ENCODE measurements at regions not wholly inside any gene's neighbourhood (a gene's known extent, or its start where the extent isn't known, plus 50 kb on each side); places are given as distances from the start of the nearest gene placed in this dataset.

DNA sequence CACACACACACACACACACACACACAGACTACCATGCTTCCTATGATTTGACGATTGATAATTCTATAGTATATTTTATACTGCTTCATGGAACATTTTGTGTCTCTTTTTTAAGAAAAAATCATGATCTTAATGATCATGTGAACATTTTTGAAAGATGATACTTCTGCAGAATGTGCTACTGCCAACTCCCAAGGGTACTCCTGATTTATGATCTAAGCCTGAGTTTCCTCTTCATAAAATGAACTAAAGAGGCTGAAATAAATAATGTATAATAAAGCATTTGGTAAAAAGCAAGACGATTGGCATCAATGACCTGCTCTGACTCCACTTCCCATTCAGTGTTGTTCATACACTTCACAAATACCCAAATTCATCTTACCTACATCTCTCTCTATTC, 333.8 kb upstream of the RBMS3 start:
- TF ChIP-seq TCF12 (IDR thresholded peaks at IDR 0.05; ENCODE audit: low read depth): no peak
- TF ChIP-seq FOXM1 (IDR thresholded peaks at IDR 0.05; ENCODE audit: borderline replicate concordance, low read depth): no peak
- TF ChIP-seq TAF1 (IDR thresholded peaks at IDR 0.05; ENCODE audit: low read depth): no peak
- no peak for TF ChIP-seq NFIC (IDR thresholded peaks at IDR 0.05)
- TF ChIP-seq ZBTB7A (IDR thresholded peaks at IDR 0.05; ENCODE audit: low read depth): no peak
- no peak for TF ChIP-seq CEBPB (IDR thresholded peaks at IDR 0.05)
- TF ChIP-seq TEAD4 (IDR thresholded peaks at IDR 0.05): no peak
- TF ChIP-seq RAD21 (IDR thresholded peaks at IDR 0.05; ENCODE audit: low read depth): no peak
- no peak for TF ChIP-seq EGR1 (IDR thresholded peaks at IDR 0.05)
- TF ChIP-seq CREB1 (IDR thresholded peaks at IDR 0.05; ENCODE audit: low read depth): no peak
- no peak for TF ChIP-seq USF1 (IDR thresholded peaks at IDR 0.05)
- TF ChIP-seq, protein P1, sequence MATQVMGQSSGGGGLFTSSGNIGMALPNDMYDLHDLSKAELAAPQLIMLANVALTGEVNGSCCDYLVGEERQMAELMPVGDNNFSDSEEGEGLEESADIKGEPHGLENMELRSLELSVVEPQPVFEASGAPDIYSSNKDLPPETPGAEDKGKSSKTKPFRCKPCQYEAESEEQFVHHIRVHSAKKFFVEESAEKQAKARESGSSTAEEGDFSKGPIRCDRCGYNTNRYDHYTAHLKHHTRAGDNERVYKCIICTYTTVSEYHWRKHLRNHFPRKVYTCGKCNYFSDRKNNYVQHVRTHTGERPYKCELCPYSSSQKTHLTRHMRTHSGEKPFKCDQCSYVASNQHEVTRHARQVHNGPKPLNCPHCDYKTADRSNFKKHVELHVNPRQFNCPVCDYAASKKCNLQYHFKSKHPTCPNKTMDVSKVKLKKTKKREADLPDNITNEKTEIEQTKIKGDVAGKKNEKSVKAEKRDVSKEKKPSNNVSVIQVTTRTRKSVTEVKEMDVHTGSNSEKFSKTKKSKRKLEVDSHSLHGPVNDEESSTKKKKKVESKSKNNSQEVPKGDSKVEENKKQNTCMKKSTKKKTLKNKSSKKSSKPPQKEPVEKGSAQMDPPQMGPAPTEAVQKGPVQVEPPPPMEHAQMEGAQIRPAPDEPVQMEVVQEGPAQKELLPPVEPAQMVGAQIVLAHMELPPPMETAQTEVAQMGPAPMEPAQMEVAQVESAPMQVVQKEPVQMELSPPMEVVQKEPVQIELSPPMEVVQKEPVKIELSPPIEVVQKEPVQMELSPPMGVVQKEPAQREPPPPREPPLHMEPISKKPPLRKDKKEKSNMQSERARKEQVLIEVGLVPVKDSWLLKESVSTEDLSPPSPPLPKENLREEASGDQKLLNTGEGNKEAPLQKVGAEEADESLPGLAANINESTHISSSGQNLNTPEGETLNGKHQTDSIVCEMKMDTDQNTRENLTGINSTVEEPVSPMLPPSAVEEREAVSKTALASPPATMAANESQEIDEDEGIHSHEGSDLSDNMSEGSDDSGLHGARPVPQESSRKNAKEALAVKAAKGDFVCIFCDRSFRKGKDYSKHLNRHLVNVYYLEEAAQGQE (IDR thresholded peaks at IDR 0.05; ENCODE audit: low read depth): no peak
- TF ChIP-seq, protein P2, sequence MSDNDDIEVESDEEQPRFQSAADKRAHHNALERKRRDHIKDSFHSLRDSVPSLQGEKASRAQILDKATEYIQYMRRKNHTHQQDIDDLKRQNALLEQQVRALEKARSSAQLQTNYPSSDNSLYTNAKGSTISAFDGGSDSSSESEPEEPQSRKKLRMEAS (IDR thresholded peaks at IDR 0.05): no peak
- TF ChIP-seq YY1 (IDR thresholded peaks at IDR 0.05; ENCODE audit: low read depth): no peak
- no peak for TF ChIP-seq EP300 (IDR thresholded peaks at IDR 0.05; ENCODE audit: borderline replicate concordance)

DNA sequence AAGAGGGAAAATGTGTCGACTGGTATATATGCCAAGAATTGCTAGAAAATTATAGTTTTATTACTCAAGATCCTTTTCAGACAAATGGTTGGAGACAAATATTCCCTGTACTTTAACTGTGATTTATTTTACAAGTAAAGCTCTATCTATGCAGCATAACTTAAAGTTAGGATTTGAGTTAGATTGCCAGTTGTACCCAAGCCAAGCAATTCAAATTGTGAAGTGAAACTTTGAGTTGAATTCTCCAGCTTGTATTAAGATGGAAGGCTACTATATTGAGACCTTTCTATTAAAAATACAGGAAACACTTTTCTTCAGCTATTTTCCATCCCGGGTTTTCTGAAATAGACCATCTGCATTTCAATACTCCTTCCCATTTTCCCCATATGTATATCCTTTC, 333.1 kb upstream of the RBMS3 start:
- TF ChIP-seq NFIC (IDR thresholded peaks at IDR 0.05) (no peak), CEBPB (IDR thresholded peaks at IDR 0.05) (no peak), EGR1 (IDR thresholded peaks at IDR 0.05) (no peak), ZBTB7A (IDR thresholded peaks at IDR 0.05; ENCODE audit: low read depth) (no peak), YY1 (IDR thresholded peaks at IDR 0.05; ENCODE audit: low read depth) (no peak)

GRCh38 chr3:28948685-28949084, 332.2 kb upstream of the RBMS3 start:
- no peak for TF ChIP-seq USF1 (IDR thresholded peaks at IDR 0.05)

DNA sequence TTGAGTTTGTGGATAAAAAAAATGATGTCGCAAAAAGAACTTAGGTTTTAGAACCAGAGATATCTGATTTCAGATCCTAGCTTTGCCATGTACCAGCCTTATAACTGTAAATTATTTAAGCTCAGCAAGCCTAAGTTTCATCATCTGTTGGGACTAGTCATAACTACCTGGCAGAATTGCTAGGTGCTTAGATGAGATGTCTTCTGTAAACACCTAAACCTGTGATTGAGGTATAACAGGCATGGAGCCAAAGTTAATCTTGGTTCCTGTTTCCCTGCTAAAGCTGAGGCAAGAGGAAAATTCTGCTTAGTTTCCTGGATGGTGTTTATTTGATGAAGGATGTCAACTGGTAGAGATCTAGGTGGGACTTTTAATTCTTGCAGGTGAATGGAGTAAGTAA, 331.3 kb upstream of the RBMS3 start:
- TF ChIP-seq CREB1 (IDR thresholded peaks at IDR 0.05; ENCODE audit: low read depth): no peak
- no peak for TF ChIP-seq TEAD4 (IDR thresholded peaks at IDR 0.05)
- no peak for TF ChIP-seq NFIC (IDR thresholded peaks at IDR 0.05)

DNA sequence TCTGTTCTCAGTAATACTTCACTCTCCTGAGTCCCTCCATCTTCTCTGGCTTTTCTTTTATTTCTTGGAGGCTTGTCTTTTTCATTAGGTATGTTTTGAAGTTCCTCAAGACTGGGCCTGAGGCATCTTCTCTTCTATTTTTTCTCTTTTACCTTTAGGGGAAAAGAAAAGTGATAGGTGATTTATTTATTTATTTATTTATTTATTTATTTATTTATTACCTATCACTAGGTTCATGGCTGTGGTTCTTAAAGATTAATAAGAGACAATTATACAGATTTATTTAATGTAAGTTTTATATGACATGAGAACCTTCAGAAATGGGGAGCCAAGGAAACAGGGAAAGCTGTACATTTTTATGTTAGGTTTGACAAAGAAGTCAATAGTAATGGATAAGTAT, 330.3 kb upstream of the RBMS3 start:
- TF ChIP-seq ZBTB7A (IDR thresholded peaks at IDR 0.05; ENCODE audit: low read depth): no peak
- TF ChIP-seq, protein P1 (IDR thresholded peaks at IDR 0.05; ENCODE audit: low read depth): no peak
- no peak for TF ChIP-seq CEBPB (IDR thresholded peaks at IDR 0.05)
- TF ChIP-seq EGR1 (IDR thresholded peaks at IDR 0.05): no peak
- TF ChIP-seq NFIC (IDR thresholded peaks at IDR 0.05): no peak
- TF ChIP-seq EP300 (IDR thresholded peaks at IDR 0.05; ENCODE audit: borderline replicate concordance): no peak
- TF ChIP-seq RAD21 (IDR thresholded peaks at IDR 0.05; ENCODE audit: low read depth): no peak

DNA sequence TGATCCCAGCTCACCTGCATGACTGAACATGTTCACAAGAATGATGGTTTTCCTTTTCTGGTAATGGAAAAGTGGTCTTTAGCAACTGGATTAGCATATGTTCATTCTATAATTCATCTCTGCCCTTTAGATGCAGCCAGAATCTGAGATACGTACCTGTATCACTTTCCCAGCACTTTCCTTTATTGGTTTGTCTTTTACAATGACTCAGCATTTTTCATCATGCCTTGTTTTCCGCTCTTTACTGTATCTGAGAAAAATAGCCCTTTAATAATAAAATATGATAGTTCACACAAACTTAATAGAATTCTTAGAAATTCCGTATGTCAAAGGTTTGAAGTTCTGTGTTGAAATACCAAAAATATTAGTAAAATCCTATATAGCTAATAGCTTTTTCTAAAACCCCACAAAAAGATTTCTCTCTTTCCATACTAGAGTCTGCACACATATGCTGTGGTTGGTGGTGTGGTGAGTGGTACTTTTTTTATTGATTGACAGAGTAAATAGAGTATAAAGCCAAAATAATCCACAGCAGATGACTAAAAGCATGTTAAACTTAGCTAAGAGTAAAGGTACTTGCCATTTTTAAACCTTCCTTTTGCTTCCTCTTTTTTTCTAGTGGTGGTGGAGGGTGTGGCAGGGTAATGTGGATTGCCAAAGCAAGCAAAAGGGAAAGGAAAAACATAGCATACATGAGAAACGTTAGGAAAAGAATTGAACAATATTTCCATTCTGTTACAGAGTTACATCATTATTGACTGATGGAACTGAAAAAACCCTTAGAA, 328.9 kb upstream of the RBMS3 start:
- TF ChIP-seq USF1 (IDR thresholded peaks at IDR 0.05): no peak
- TF ChIP-seq TEAD4 (IDR thresholded peaks at IDR 0.05): no peak
- TF ChIP-seq, protein P1 (IDR thresholded peaks at IDR 0.05; ENCODE audit: low read depth): no peak
- no peak for TF ChIP-seq NFIC (IDR thresholded peaks at IDR 0.05)
- TF ChIP-seq ZBTB7A (IDR thresholded peaks at IDR 0.05; ENCODE audit: low read depth): no peak
- no peak for TF ChIP-seq FOXM1 (IDR thresholded peaks at IDR 0.05; ENCODE audit: borderline replicate concordance, low read depth)
- no peak for TF ChIP-seq CEBPB (IDR thresholded peaks at IDR 0.05)
- TF ChIP-seq RAD21 (IDR thresholded peaks at IDR 0.05; ENCODE audit: low read depth): no peak
- no peak for TF ChIP-seq TCF12 (IDR thresholded peaks at IDR 0.05; ENCODE audit: low read depth)
- TF ChIP-seq TAF1 (IDR thresholded peaks at IDR 0.05; ENCODE audit: low read depth): no peak
- no peak for TF ChIP-seq EGR1 (IDR thresholded peaks at IDR 0.05)
- TF ChIP-seq, protein P2 (IDR thresholded peaks at IDR 0.05): no peak
- no peak for TF ChIP-seq CREB1 (IDR thresholded peaks at IDR 0.05; ENCODE audit: low read depth)
- no peak for TF ChIP-seq YY1 (IDR thresholded peaks at IDR 0.05; ENCODE audit: low read depth)
- TF ChIP-seq EP300 (IDR thresholded peaks at IDR 0.05; ENCODE audit: borderline replicate concordance): no peak
